HCT116 (cell line): ENCODE measurements at regions not wholly inside any gene's neighbourhood (a gene's known extent, or its start where the extent isn't known, plus 50 kb on each side); places are given as distances from the start of the nearest gene placed in this dataset.

ENCODE experiments used
- ATAC-seq: fragments of 200-7000 bp; cut with Tn5 transposase; 2 replicates; pipeline ENCODE4 v1.9.1; 2020; ENCODE audit warnings: mild to moderate bottlenecking, moderate library complexity
- BruUV-seq: library from RNA; stranded (reverse); fragments of 400-500 nt; replicated peaks from 2 replicates; lab custom pipeline; 2021; lab: Mats Ljungman, UMichigan
- CTCF ChIA-PET: fragments of 300-600 bp; sonication (Branson Sonifier 250); formaldehyde crosslinking; loops from one replicate; lab custom pipeline; 2021; ENCODE audit warnings: antibody characterized with exemption; lab: Charles Lee
- POLR2A ChIA-PET: fragments of 300-600, 350-600 bp; sonication (Branson Sonifier 250); formaldehyde crosslinking; loops from one replicate; lab custom pipeline; 2021; ENCODE audit warnings: antibody characterized with exemption; lab: Charles Lee
- RAD21 ChIA-PET, 2 experiments: fragments of 300-600 bp; sonication (Branson Sonifier 250); formaldehyde crosslinking; loops; one replicate each; lab custom pipeline; 2023; ENCODE audit warnings: low total read pairs in 2 of 2; ENCODE audit not compliant: uncharacterized antibody in 2 of 2, unreplicated experiment in 2 of 2, low non-redundant PET in 1 of 2; lab: Charles Lee
- DNase-seq: peaks from one replicate; pipeline ENCODE4 v3.0.0-alpha.2; 2010; ENCODE audit warnings: low read depth, low spot score
- H2AFZ ChIP-seq: fragments of 200-600 bp; shearing (Covaris generic), sonication (generic); 2 replicates; pipeline ENCODE4 v1.6.1; 2017; ENCODE audit warnings: low read depth, mixed run types, mixed read lengths, antibody characterized with exemption, low read length; ENCODE audit not compliant: poor library complexity, severe bottlenecking
- H3K27ac ChIP-seq: 2 replicates; pipeline ENCODE4 v1.5.1; 2012; ENCODE audit warnings: low read depth, low read length
- H3K27me3 ChIP-seq: fragments of 200-600 bp; sonication (generic); 2 replicates; pipeline ENCODE4 v1.6.1; 2016; ENCODE audit warnings: mixed run types, low read length, mixed read lengths; ENCODE audit not compliant: insufficient read depth
- H3K36me3 ChIP-seq, 2 experiments: fragments of 200-500 bp in 1 of 2; fragments of 200-600 bp in 1 of 2; sonication (Bioruptor generic) in 1 of 2; sonication (generic) in 1 of 2; 2 replicates each; pipeline versions ENCODE4 v1.5.1 to v1.6.1; 2014 to 2016; ENCODE audit warnings: low read length in 2 of 2, inconsistent platforms in 1 of 2, mixed read lengths in 1 of 2, mixed run types in 1 of 2; ENCODE audit not compliant: insufficient read depth in 2 of 2, control insufficient read depth in 1 of 2
- H3K4me1 ChIP-seq, 2 experiments: fragments of 200-600 bp in 1 of 2; sonication (generic) in 1 of 2; 2 replicates each; pipeline versions ENCODE4 v1.5.1 to v1.6.1; 2012 to 2017; ENCODE audit warnings: low read length in 2 of 2, inconsistent platforms in 1 of 2, mild to moderate bottlenecking in 1 of 2, mixed read lengths in 1 of 2, mixed run types in 1 of 2, moderate library complexity in 1 of 2; ENCODE audit not compliant: insufficient read depth in 2 of 2, control insufficient read depth in 1 of 2
- H3K4me2 ChIP-seq: fragments of 200-600 bp; sonication (generic); 2 replicates; pipeline ENCODE4 v1.6.1; 2017; ENCODE audit warnings: mixed run types, low read length, mixed read lengths
- H3K4me3 ChIP-seq, 2 experiments: fragments of 200-600 bp in 1 of 2; sonication (generic) in 1 of 2; replicated peaks in 1 of 2; 2 replicates each; pipeline ENCODE4 v1.5.1; 2011 to 2016; ENCODE audit warnings: low read length in 2 of 2, control low read depth in 1 of 2, low read depth in 1 of 2, mild to moderate bottlenecking in 1 of 2, mixed read lengths in 1 of 2, mixed run types in 1 of 2
- H3K79me2 ChIP-seq: fragments of 200-600 bp; sonication (generic); 2 replicates; pipeline ENCODE4 v1.6.1; 2017; ENCODE audit warnings: mild to moderate bottlenecking, mixed run types, low read length, moderate library complexity, mixed read lengths; ENCODE audit not compliant: insufficient read depth
- H3K9ac ChIP-seq: fragments of 200-600 bp; sonication (generic); 2 replicates; pipeline ENCODE4 v1.6.1; 2016; ENCODE audit warnings: low read length, mixed read lengths
- H3K9me2 ChIP-seq: fragments of 200-600 bp; sonication (generic), shearing (Covaris generic); 2 replicates; pipeline ENCODE4 v1.6.1; 2017; ENCODE audit warnings: mixed run types, mild to moderate bottlenecking, moderate library complexity; ENCODE audit not compliant: insufficient read depth
- H3K9me3 ChIP-seq, 2 experiments: fragments of 200-500 bp in 1 of 2; fragments of 200-600 bp in 1 of 2; sonication (Bioruptor generic) in 1 of 2; sonication (generic) in 1 of 2; 2 replicates each; pipeline ENCODE4 v1.6.1; 2014 to 2017; ENCODE audit warnings: low read length in 2 of 2, mixed read lengths in 2 of 2, inconsistent platforms in 1 of 2, low read depth in 1 of 2, mild to moderate bottlenecking in 1 of 2, mixed run types in 1 of 2, moderate library complexity in 1 of 2; ENCODE audit not compliant: control insufficient read depth in 1 of 2, insufficient read depth in 1 of 2
- H4K20me1 ChIP-seq: fragments of 200-600 bp; sonication (generic), shearing (Covaris generic); 2 replicates; pipeline ENCODE4 v1.6.1; 2017; ENCODE audit warnings: mixed run types, mild to moderate bottlenecking, moderate library complexity; ENCODE audit not compliant: insufficient read depth
- CTCF ChIP-seq, 3 experiments: fragments of 200-600 bp in 1 of 3; sonication (generic) in 1 of 3; IDR thresholded peaks in 2 of 3; conservative IDR thresholded peaks in 1 of 3; 2 replicates each; pipeline ENCODE4 v1.5.1; 2012 to 2017; ENCODE audit warnings: low read depth in 2 of 3, low read length in 2 of 3, antibody characterized with exemption in 1 of 3, borderline replicate concordance in 1 of 3, control low read depth in 1 of 3, mild to moderate bottlenecking in 1 of 3, mixed read lengths in 1 of 3, mixed run types in 1 of 3, moderate library complexity in 1 of 3; ENCODE audit not compliant: insufficient read depth in 1 of 3
- EGR1 ChIP-seq: IDR thresholded peaks from 2 replicates; pipeline ENCODE4 v1.6.1; 2012; ENCODE audit warnings: low read depth
- ELF1 ChIP-seq: IDR thresholded peaks from 2 replicates; pipeline ENCODE4 v1.6.1; 2012; ENCODE audit warnings: low read depth, borderline replicate concordance
- EZH2 ChIP-seq: fragments of 200-600 bp; sonication (generic); IDR thresholded peaks from 2 replicates; pipeline ENCODE4 v1.6.1; 2017; ENCODE audit warnings: antibody characterized with exemption, mixed run types
- EZH2phosphoT487 ChIP-seq: fragments of 200-600 bp; IDR thresholded peaks from 2 replicates; pipeline ENCODE4 v1.6.1; 2018; ENCODE audit warnings: antibody characterized with exemption, borderline replicate concordance
- FOSL1 ChIP-seq: IDR thresholded peaks from 2 replicates; pipeline ENCODE4 v1.6.1; 2012; ENCODE audit warnings: low read depth
- MAX ChIP-seq: IDR thresholded peaks from 2 replicates; pipeline ENCODE4 v1.6.1; 2012
- POLR2AphosphoS5 ChIP-seq: IDR thresholded peaks from 2 replicates; pipeline ENCODE4 v1.6.1; 2011; ENCODE audit warnings: mild to moderate bottlenecking, low read depth, low read length, moderate library complexity
- SP1 ChIP-seq: IDR thresholded peaks from 2 replicates; pipeline ENCODE4 v1.6.1; 2012; ENCODE audit warnings: low read depth
- SRF ChIP-seq: IDR thresholded peaks from 2 replicates; pipeline ENCODE4 v1.6.1; 2012; ENCODE audit warnings: low read depth
- ZNF274 ChIP-seq: fragments of 200-500 bp; sonication (Bioruptor generic); IDR thresholded peaks from 2 replicates; pipeline ENCODE4 v1.6.1; 2014; ENCODE audit warnings: mild to moderate bottlenecking, low read depth, low read length, inconsistent platforms
- intact Hi-C: fragments of 100-400 bp; cut with micrococcal nuclease; formaldehyde crosslinking; loops from 2 replicates; pipeline ENCODE4 v1.10.0; 2022
- TF ChIP-seq, protein P1 (sequence below): IDR thresholded peaks from 2 replicates; pipeline ENCODE4 v1.6.1; 2012

DNA sequence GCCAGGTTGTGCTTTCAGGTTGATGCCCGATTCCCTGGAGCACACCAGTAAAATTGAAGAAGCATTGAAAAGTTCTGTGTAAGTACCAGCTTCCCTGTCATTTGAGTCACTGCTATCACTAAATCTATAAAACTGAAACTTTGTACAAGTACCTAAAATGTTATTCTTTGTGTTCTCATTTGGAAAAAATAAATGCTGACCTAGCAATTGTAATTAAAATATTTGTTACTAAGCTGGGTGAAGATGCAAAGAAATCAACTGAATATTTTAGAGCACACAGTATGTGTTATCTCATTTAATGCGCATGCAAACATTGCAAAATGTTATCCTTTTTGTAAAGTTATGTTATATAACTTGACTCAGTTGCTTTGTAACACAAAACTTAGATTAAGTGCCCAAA is 733.7 kb downstream of the TBL1XR1 start:
- Histone ChIP-seq H3K9me2 (no peaks in the 10 kb centered on the region; the same call in 1 of the 2 replicates), H3K4me2 (no peak overlapping the region), H3K27me3 (no peaks in the 10 kb centered on the region), H3K27ac (no peak overlapping the region), H3K79me2 (no peaks in the 10 kb centered on the region), H3K9me3 (no peaks in the 10 kb centered on the region), H4K20me1 (no peaks in the 10 kb centered on the region), H2AFZ (no peak overlapping the region), H3K4me3 (no peak overlapping the region), H3K4me1 (no peaks in the 10 kb centered on the region), H3K36me3 (no peaks in the 10 kb centered on the region), H3K9ac (no peak overlapping the region)
- ChIA-PET RAD21 (no interaction called here), POLR2A (no interaction called here), CTCF (no interaction called here)
- no TSS peak for BruUV-seq
- intact Hi-C loops = no loop called here
- no peak for TF ChIP-seq SRF
- no peak for TF ChIP-seq SP1
- no peak for TF ChIP-seq FOSL1
- no peak for TF ChIP-seq EZH2
- no peak for TF ChIP-seq POLR2AphosphoS5
- no peak for TF ChIP-seq EZH2phosphoT487
- TF ChIP-seq, protein P1, sequence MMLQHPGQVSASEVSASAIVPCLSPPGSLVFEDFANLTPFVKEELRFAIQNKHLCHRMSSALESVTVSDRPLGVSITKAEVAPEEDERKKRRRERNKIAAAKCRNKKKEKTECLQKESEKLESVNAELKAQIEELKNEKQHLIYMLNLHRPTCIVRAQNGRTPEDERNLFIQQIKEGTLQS = no peak
- no peak for TF ChIP-seq EGR1
- no peak for TF ChIP-seq CTCF (IDR thresholded peaks at IDR 0.05 in 2 of 3, conservative IDR thresholded peaks at IDR 0.05 in 1 of 3; ENCODE audit: borderline replicate concordance in 1 of 3, insufficient read depth in 1 of 3, low read depth in 2 of 3, low read length in 2 of 3)
- no peak for TF ChIP-seq MAX
- TF ChIP-seq ZNF274 = no peak
- TF ChIP-seq ELF1 = no peak
- no peak for ATAC-seq
- DNase-seq = no peak
